ENCODE measurements at regions not wholly inside any gene's neighbourhood (a gene's known extent, or its start where the extent isn't known, plus 50 kb on each side); places are given as distances from the start of the nearest gene placed in this dataset.

DNA sequence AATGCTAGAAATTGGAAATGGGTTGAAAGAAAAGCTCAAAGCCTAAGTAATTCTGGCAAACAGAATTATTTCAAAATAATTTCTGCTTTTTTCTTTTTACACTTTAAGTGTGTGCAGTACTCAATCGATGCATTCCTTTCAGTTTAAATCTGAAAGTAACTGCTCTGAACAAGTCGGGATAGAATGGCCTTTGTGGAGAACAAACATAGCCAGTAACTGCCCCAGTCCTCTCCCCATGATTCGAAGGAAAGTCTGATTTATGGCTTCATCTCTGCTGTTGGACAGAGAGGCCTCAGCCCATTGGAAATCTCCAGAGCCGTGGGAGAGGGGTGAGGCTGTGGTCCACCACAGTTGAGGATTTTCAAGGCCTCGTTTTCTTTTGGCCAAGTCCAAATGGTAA is 174.0 kb upstream of the TLL1 start:
- DNase-seq (ENCODE audit: low spot score) (no peak), ATAC-seq (no peak), FAIRE-seq (no peak)
- ChIA-PET CTCF (ENCODE audit: low intra/inter-chr PET ratio, low total read pairs) (no interaction called here), POLR2A (no interaction called here)
- no peak for TF ChIP-seq ZNF430 (CRISPR knock-in tag; IDR thresholded peaks at IDR 0.05)
- no peak for TF ChIP-seq KDM5A (IDR thresholded peaks at IDR 0.05; ENCODE audit: borderline replicate concordance, low read length)
- no peak for TF ChIP-seq SMARCE1 (IDR thresholded peaks at IDR 0.05; ENCODE audit: borderline replicate concordance)
- no peak for TF ChIP-seq TARDBP (CRISPR knock-in tag; IDR thresholded peaks at IDR 0.05)
- TF ChIP-seq, protein P1, sequence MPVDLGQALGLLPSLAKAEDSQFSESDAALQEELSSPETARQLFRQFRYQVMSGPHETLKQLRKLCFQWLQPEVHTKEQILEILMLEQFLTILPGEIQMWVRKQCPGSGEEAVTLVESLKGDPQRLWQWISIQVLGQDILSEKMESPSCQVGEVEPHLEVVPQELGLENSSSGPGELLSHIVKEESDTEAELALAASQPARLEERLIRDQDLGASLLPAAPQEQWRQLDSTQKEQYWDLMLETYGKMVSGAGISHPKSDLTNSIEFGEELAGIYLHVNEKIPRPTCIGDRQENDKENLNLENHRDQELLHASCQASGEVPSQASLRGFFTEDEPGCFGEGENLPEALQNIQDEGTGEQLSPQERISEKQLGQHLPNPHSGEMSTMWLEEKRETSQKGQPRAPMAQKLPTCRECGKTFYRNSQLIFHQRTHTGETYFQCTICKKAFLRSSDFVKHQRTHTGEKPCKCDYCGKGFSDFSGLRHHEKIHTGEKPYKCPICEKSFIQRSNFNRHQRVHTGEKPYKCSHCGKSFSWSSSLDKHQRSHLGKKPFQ (CRISPR knock-in tag; IDR thresholded peaks at IDR 0.05; ENCODE audit: insufficient replicate concordance): no peak
- no peak for TF ChIP-seq MAFF (IDR thresholded peaks at IDR 0.05; ENCODE audit: low read depth, low read length)
- TF ChIP-seq ZNF737 (CRISPR knock-in tag; IDR thresholded peaks at IDR 0.05; ENCODE audit: borderline replicate concordance): no peak
- TF ChIP-seq, protein P2, sequence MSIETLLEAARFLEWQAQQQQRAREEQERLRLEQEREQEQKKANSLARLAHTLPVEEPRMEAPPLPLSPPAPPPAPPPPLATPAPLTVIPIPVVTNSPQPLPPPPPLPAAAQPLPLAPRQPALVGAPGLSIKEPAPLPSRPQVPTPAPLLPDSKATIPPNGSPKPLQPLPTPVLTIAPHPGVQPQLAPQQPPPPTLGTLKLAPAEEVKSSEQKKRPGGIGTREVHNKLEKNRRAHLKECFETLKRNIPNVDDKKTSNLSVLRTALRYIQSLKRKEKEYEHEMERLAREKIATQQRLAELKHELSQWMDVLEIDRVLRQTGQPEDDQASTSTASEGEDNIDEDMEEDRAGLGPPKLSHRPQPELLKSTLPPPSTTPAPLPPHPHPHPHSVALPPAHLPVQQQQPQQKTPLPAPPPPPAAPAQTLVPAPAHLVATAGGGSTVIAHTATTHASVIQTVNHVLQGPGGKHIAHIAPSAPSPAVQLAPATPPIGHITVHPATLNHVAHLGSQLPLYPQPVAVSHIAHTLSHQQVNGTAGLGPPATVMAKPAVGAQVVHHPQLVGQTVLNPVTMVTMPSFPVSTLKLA (IDR thresholded peaks at IDR 0.05): no peak
- TF ChIP-seq PHF20 (CRISPR knock-in tag; IDR thresholded peaks at IDR 0.05): no peak
- TF ChIP-seq KLF11 (CRISPR knock-in tag; IDR thresholded peaks at IDR 0.05): no peak
- TF ChIP-seq ZNF850 (CRISPR knock-in tag; conservative IDR thresholded peaks at IDR 0.05): no peak
- no peak for TF ChIP-seq GATAD1 (CRISPR knock-in tag; IDR thresholded peaks at IDR 0.05)
- TF ChIP-seq REL (CRISPR knock-in tag; conservative IDR thresholded peaks at IDR 0.05): no peak
- H3K4me2 ChIP-seq (ENCODE audit: low read depth, low read length): no peak overlapping the region; the same call in 1 of the 2 replicates
- no peak overlapping the region for H2AFZ ChIP-seq (ENCODE audit: low read length)
- no TSS peak for BruUV-seq (replicated peaks)
- H4K20me1 ChIP-seq (ENCODE audit: insufficient read depth, low read length): no peaks in the 10 kb centered on the region
- in situ Hi-C loops (cut with HindIII; ENCODE audit: extremely low pct_ligation_motif_present, low pct_unique_long_range_greater_than_20kb): loop anchor here (5.0 kb wide), 1 partner anchor 162 kb away; no protein-coding TSS in a partner anchor
- H3K36me3 ChIP-seq (replicated peaks in 1 of 2; ENCODE audit: control insufficient read depth in 1 of 2, insufficient read depth in 2 of 2, low read length in 2 of 2): no peaks in the 10 kb centered on the region
- no peak overlapping the region for H3K4me3 ChIP-seq (replicated peaks in 1 of 3; ENCODE audit: insufficient read depth in 1 of 3, low read depth in 2 of 3, low read length in 3 of 3)
- H3K9me3 ChIP-seq (ENCODE audit: low read length): no peaks in the 10 kb centered on the region
- no peaks in the 10 kb centered on the region for H3K4me1 ChIP-seq (ENCODE audit: insufficient read depth, low read length)
- H3K27ac ChIP-seq (ENCODE audit: extremely low read length, insufficient read depth, low read length): no peak overlapping the region
- no peaks in the 10 kb centered on the region for H3K79me2 ChIP-seq (ENCODE audit: insufficient read depth, low read length)
- no peak overlapping the region for H3K9ac ChIP-seq (ENCODE audit: insufficient read depth, low read depth, low read length)
- 6% methylated on average over 5 of the region's 5 CpGs for WGBS (ENCODE audit: low lambda C conversion rate)
- intact Hi-C loops (cut with micrococcal nuclease; ENCODE audit: unreplicated experiment): no loop called here
- H3K27me3 ChIP-seq (ENCODE audit: control insufficient read depth in 1 of 2, insufficient read depth in 2 of 2, low read length in 2 of 2): no peaks in the 10 kb centered on the region
